A549 (cell line): ENCODE measurements at regions not wholly inside any gene's neighbourhood (a gene's known extent, or its start where the extent isn't known, plus 50 kb on each side); places are given as distances from the start of the nearest gene placed in this dataset.

Experiments
- ATAC-seq, 2 experiments: fragments of 200-7000 bp in 1 of 2; fragments of >200 bp in 1 of 2; cut with Nextera tagmentation in 1 of 2; cut with Tn5 transposase in 1 of 2; 3 replicates each; pipeline versions ENCODE4 v1.8.0 to v1.9.1; 2018 to 2020; ENCODE audit warnings: mild to moderate bottlenecking in 1 of 2, moderate library complexity in 1 of 2
- CTCF ChIA-PET: fragments of 300-600 bp; sonication (Branson Sonifier 250); formaldehyde crosslinking; extraction: SDS; loops from one replicate; lab custom pipeline; 2021; ENCODE audit warnings: antibody characterized with exemption, inconsistent platforms; lab: Yijun Ruan, JAX
- POLR2A ChIA-PET: fragments of 350-600 bp; formaldehyde crosslinking; extraction: SDS; loops from one replicate; lab custom pipeline; 2021; ENCODE audit warnings: antibody characterized with exemption, inconsistent platforms; lab: Yijun Ruan, JAX
- DNase-seq, 2 experiments: peaks; one replicate each; pipeline versions ENCODE4 v3.0.0 to v3.0.0-alpha.2; 2011 to 2016; ENCODE audit warnings: low read depth in 1 of 2, low spot score in 1 of 2
- FAIRE-seq: peaks from 2 replicates; lab custom pipeline; 2011; peaks lifted over from hg19 to GRCh38; lab: Jason Lieb, UNC
- H3K27ac ChIP-seq, 2 experiments: fragments of >200 bp; sonication (Bioruptor Twin); formaldehyde crosslinking; 3 replicates each; pipeline ENCODE4 v1.5.1; 2016 to 2017
- H3K4me1 ChIP-seq: fragments of >200 bp; sonication (Bioruptor Twin); formaldehyde crosslinking; 3 replicates; pipeline ENCODE4 v1.6.1; 2016
- H3K4me2 ChIP-seq: fragments of >200 bp; sonication (Bioruptor Twin); formaldehyde crosslinking; 3 replicates; pipeline ENCODE4 v1.6.1; 2016
- H3K4me3 ChIP-seq: fragments of >200 bp; sonication (Bioruptor Twin); formaldehyde crosslinking; 3 replicates; pipeline ENCODE4 v1.5.1; 2016
- H3K9me3 ChIP-seq: fragments of >200 bp; sonication (Bioruptor Twin); formaldehyde crosslinking; 3 replicates; pipeline ENCODE4 v1.6.1; 2016
- CBX8 ChIP-seq: fragments of 200-600 bp; sonication (generic); IDR thresholded peaks from 2 replicates; pipeline ENCODE4 v1.6.1; 2016
- CHD2 ChIP-seq: fragments of 150-350 bp; IDR thresholded peaks from 2 replicates; pipeline ENCODE4 v1.6.1; 2014; ENCODE audit warnings: low read length; ENCODE audit not compliant: partially characterized antibody
- E2F6 ChIP-seq: IDR thresholded peaks from 2 replicates; pipeline ENCODE4 v1.6.1; 2012; ENCODE audit warnings: low read depth, borderline replicate concordance
- EHF ChIP-seq: fragments of 250-450 bp; sonication (Bioruptor Pico); IDR thresholded peaks from 2 replicates; pipeline ENCODE4 v1.5.0; 2020; ENCODE audit warnings: mild to moderate bottlenecking
- FOSL2 ChIP-seq, 2 experiments: fragments of 450-650 bp in 1 of 2; fragments of >200 bp in 1 of 2; sonication (Bioruptor Twin) in 1 of 2; formaldehyde crosslinking; IDR thresholded peaks; 2 replicates each; pipeline versions ENCODE4 v1.5.0 to v1.6.1; 2016 to 2020; ENCODE audit warnings: mild to moderate bottlenecking in 1 of 2, moderate library complexity in 1 of 2
- GATA3 ChIP-seq: IDR thresholded peaks from 2 replicates; pipeline ENCODE4 v1.6.1; 2012; ENCODE audit warnings: borderline replicate concordance
- HOXA7 ChIP-seq: fragments of 250-450 bp; sonication (Bioruptor Pico); IDR thresholded peaks from 2 replicates; pipeline ENCODE4 v1.5.0; 2020; ENCODE audit warnings: mild to moderate bottlenecking, moderate library complexity
- JUN ChIP-seq, 2 experiments: fragments of >200 bp; sonication (Bioruptor Twin); formaldehyde crosslinking; IDR thresholded peaks; 2 replicates in 1 of 2; 3 replicates in 1 of 2; pipeline ENCODE4 v1.6.1; 2016 to 2017
- JUNB ChIP-seq: fragments of >200 bp; sonication (Bioruptor Twin); formaldehyde crosslinking; IDR thresholded peaks from 2 replicates; pipeline ENCODE4 v1.6.1; 2016
- KDM1A ChIP-seq: fragments of 200-600 bp; sonication (generic); IDR thresholded peaks from 2 replicates; pipeline ENCODE4 v1.6.1; 2016; ENCODE audit warnings: low read depth, mild to moderate bottlenecking
- MAFK ChIP-seq: fragments of 450-650 bp; IDR thresholded peaks from 2 replicates; pipeline ENCODE4 v1.6.1; 2014; ENCODE audit not compliant: partially characterized antibody
- MYC ChIP-seq: IDR thresholded peaks from 2 replicates; pipeline ENCODE4 v1.6.1; 2012; ENCODE audit warnings: mild to moderate bottlenecking, inconsistent platforms, low read length, improper control_type of control experiment, borderline replicate concordance
- NR3C1 ChIP-seq: fragments of >200 bp; sonication (Bioruptor Twin); formaldehyde crosslinking; IDR thresholded peaks from 3 replicates; pipeline ENCODE4 v1.6.1; 2017
- PHF8 ChIP-seq: fragments of 200-600 bp; sonication (generic); IDR thresholded peaks from 2 replicates; pipeline ENCODE4 v1.6.1; 2016; ENCODE audit warnings: low read depth, mild to moderate bottlenecking, antibody characterized with exemption, moderate library complexity, borderline replicate concordance
- RCOR1 ChIP-seq: fragments of 150-350 bp; IDR thresholded peaks from 2 replicates; pipeline ENCODE4 v1.6.1; 2014; ENCODE audit warnings: antibody characterized with exemption, low read length, low read depth
- REST ChIP-seq: fragments of 200-600 bp; sonication (generic); IDR thresholded peaks from 2 replicates; pipeline ENCODE4 v1.6.1; 2016; ENCODE audit warnings: antibody characterized with exemption, mild to moderate bottlenecking, moderate library complexity
- TP53 ChIP-seq: fragments of 250-450 bp; sonication (Bioruptor Pico); IDR thresholded peaks from 2 replicates; pipeline ENCODE4 v1.5.0; 2021; ENCODE audit warnings: mild to moderate bottlenecking, moderate library complexity
- ZNF302 ChIP-seq: fragments of 250-450 bp; sonication (Bioruptor Pico); IDR thresholded peaks from 2 replicates; pipeline ENCODE4 v1.9.0; 2021; ENCODE audit warnings: inconsistent platforms, mild to moderate bottlenecking, moderate library complexity
- WGBS: methylation state at CpG from one replicate; pipeline ENCODE4 v1.1.6; 2017; ENCODE audit errors: missing lambda C conversion rate; 5-methylcytosine and 5-hydroxymethylcytosine counted together
- TF ChIP-seq, protein P1 (sequence below): fragments of 150-350 bp; IDR thresholded peaks from 2 replicates; pipeline ENCODE4 v1.6.1; 2014; ENCODE audit warnings: low read depth, mild to moderate bottlenecking, low read length

GRCh38 chr2:129905664-129906081 is 73.8 kb upstream of the RAB6C start:
- no peak for FAIRE-seq

DNA sequence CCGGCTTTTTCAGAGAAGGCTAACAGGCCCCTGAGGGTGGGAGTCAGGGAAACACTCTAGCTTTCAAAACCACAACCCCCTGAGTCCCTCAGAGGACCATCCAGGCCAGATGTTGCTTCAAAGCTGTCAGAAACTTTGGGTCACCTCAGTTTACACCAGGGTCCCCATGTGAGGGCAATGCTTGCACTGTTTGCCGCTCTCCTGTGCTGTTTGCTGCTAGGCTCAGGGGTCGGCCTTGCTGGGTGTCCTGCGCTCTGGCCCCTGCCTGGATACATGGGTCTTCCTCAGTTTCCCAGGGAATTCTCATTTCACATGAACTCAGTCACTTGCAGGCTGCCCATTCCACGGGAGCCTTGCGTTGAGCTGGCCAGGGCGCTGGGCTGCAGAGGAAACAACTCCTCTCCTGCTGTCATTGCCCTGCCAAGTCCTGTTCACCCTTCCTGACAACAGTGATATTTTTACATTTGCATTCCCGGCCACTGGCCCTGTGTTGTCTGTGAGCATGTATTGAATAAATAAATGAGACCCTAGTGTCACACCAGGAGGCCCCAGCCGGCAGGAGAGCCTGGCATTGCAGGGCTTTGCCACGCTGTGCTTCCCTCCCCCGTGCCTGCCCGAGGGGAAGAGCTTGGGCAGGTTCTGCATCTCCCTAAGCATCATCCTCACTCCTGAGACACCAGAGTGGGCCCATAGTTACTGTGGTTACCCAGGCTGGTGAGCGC is 73.2 kb upstream of the RAB6C start:
- H3K9me3 ChIP-seq = no peaks in the 10 kb centered on the region
- H3K4me3 ChIP-seq = no peak overlapping the region
- no peak for FAIRE-seq
- no peaks in the 10 kb centered on the region for H3K4me1 ChIP-seq
- ChIA-PET CTCF (interaction anchor here (1.0 kb wide), 1 partner anchor 17 kb away, joined by 3 read pairs; no protein-coding TSS in a partner anchor), POLR2A (no interaction called here)
- ATAC-seq = no peak
- H3K27ac ChIP-seq = no peak overlapping the region
- WGBS = 31% methylated on average over 13 of the region's 13 CpGs
- TF ChIP-seq EHF (CRISPR knock-in tag) (no peak), E2F6 (no peak), CHD2 (no peak), KDM1A (no peak), RCOR1 (no peak), CBX8 (no peak), NR3C1 (no peak), JUNB (no peak), ZNF302 (CRISPR knock-in tag) (no peak), JUN (IDR thresholded peaks at IDR 0.05) (no peak), HOXA7 (CRISPR knock-in tag) (no peak)
- TF ChIP-seq, protein P1, sequence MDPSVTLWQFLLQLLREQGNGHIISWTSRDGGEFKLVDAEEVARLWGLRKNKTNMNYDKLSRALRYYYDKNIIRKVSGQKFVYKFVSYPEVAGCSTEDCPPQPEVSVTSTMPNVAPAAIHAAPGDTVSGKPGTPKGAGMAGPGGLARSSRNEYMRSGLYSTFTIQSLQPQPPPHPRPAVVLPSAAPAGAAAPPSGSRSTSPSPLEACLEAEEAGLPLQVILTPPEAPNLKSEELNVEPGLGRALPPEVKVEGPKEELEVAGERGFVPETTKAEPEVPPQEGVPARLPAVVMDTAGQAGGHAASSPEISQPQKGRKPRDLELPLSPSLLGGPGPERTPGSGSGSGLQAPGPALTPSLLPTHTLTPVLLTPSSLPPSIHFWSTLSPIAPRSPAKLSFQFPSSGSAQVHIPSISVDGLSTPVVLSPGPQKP = no peak
- DNase-seq = no peak
- no peak overlapping the region for H3K4me2 ChIP-seq

More at GRCh38 chr2:129905664-129906081, 73.8 kb upstream of the RAB6C start:
- CTCF ChIA-PET = interaction anchor here (1.0 kb wide), 1 partner anchor 17 kb away, joined by 3 read pairs; no protein-coding TSS in a partner anchor
- WGBS = 0% methylated on average over 1 of the region's 2 CpGs
- Histone ChIP-seq H3K27ac (no peak overlapping the region), H3K4me1 (no peaks in the 10 kb centered on the region)
- no peak for ATAC-seq
- TF ChIP-seq GATA3 (no peak), REST (no peak), KDM1A (no peak), TP53 (CRISPR knock-in tag) (no peak), MYC (no peak), PHF8 (no peak), EHF (CRISPR knock-in tag) (no peak), MAFK (no peak), FOSL2 (IDR thresholded peaks at IDR 0.05) (no peak), FOSL2 (CRISPR knock-in tag; IDR thresholded peaks at IDR 0.05) (no peak)
- TF ChIP-seq, all 56 proteins: peak for 0
- no peak overlapping the region for H3K4me2 ChIP-seq
- POLR2A ChIA-PET = no interaction called here
- DNase-seq = no peak
- no peak overlapping the region for H3K4me3 ChIP-seq
- no peaks in the 10 kb centered on the region; the same call in 2 of the 3 replicates for H3K9me3 ChIP-seq
